Breast epithelium (tissue), 3 donors: ENCODE measurements at regions not wholly inside any gene's neighbourhood (a gene's known extent, or its start where the extent isn't known, plus 50 kb on each side); places are given as distances from the start of the nearest gene placed in this dataset.

Experiments used
- CTCF ChIP-seq, 3 donors: fragments of 450-650 bp; IDR thresholded peaks; one replicate each; pipeline ENCODE4 v1.5.1; 2016 to 2017; ENCODE audit warnings: antibody characterized with exemption in 3 of 3, mild to moderate bottlenecking in 3 of 3, moderate library complexity in 3 of 3
- POLR2AphosphoS5 ChIP-seq, 3 donors: sonication (generic); formaldehyde crosslinking; IDR thresholded peaks; one replicate each; pipeline ENCODE4 v1.6.1; 2017; ENCODE audit warnings: antibody characterized with exemption in 3 of 3

DNA sequence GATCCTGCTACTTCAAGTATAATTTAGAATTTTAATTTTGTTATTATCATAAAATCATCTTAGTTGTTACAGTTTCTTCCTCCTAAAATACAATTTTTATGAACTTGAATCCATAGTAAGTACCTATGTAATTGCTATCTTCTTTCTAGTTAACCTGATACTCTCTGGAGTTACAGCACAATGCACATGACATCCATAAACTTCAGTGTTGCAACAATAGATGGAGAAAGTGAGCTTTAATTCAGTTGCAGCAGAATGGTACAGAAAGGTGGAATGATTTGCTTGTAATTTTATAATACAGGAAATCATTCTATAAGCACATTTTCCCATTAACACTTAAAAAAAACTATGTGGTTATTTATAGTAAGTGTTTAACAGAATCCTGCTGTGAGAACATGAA, 372.0 kb downstream of the CDH9 start:
- TF ChIP-seq CTCF (IDR thresholded peaks at IDR 0.05) (no peak), POLR2AphosphoS5 (IDR thresholded peaks at IDR 0.05) (no peak)
